GM12878 (cell line): ENCODE measurements at regions not wholly inside any gene's neighbourhood (a gene's known extent, or its start where the extent isn't known, plus 50 kb on each side); places are given as distances from the start of the nearest gene placed in this dataset.

ENCODE experiments used
- ATF2 ChIP-seq: IDR thresholded peaks from 2 replicates; pipeline ENCODE4 v1.6.1; 2012; ENCODE audit warnings: low read length, inconsistent platforms
- BRCA1 ChIP-seq: IDR thresholded peaks from 2 replicates; pipeline ENCODE4 v1.6.1; 2011; ENCODE audit warnings: low read depth, low read length, improper control_type of control experiment
- GATAD2B ChIP-seq: fragments of 450-650 bp; conservative IDR thresholded peaks from 2 replicates; pipeline ENCODE4 v1.6.1; 2017; ENCODE audit warnings: low read depth, mild to moderate bottlenecking, moderate library complexity
- HCFC1 ChIP-seq: fragments of 150-350 bp; IDR thresholded peaks from 2 replicates; pipeline ENCODE4 v1.6.1; 2014; ENCODE audit warnings: low read length
- NBN ChIP-seq: fragments of 450-650 bp; IDR thresholded peaks from 2 replicates; pipeline ENCODE4 v1.6.1; 2016
- USF2 ChIP-seq: IDR thresholded peaks from 2 replicates; pipeline ENCODE4 v1.6.1; 2011; ENCODE audit warnings: low read depth, low read length, improper control_type of control experiment, borderline replicate concordance
- ZNF207 ChIP-seq: fragments of 450-650 bp; IDR thresholded peaks from 2 replicates; pipeline ENCODE4 v1.6.1; 2014; ENCODE audit warnings: antibody characterized with exemption, mild to moderate bottlenecking, borderline replicate concordance
- ZNF687 ChIP-seq: fragments of 450-650 bp; IDR thresholded peaks from 2 replicates; pipeline ENCODE4 v1.6.1; 2017; ENCODE audit warnings: mild to moderate bottlenecking, moderate library complexity

GRCh38 chr3:27877061-27878013, 155.2 kb upstream of the EOMES start (continued):
- no peak for TF ChIP-seq ATF2
- no peak for TF ChIP-seq NBN
- no peak for TF ChIP-seq ZNF207
- no peak for TF ChIP-seq USF2
- no peak for TF ChIP-seq HCFC1
- no peak for TF ChIP-seq GATAD2B
- TF ChIP-seq BRCA1, result no peak
- TF ChIP-seq ZNF687, result peak; percentile 49; the same call in 1 of the 2 replicates
